ENCODE measurements at regions not wholly inside any gene's neighbourhood (a gene's known extent, or its start where the extent isn't known, plus 50 kb on each side); places are given as distances from the start of the nearest gene placed in this dataset.

DNA sequence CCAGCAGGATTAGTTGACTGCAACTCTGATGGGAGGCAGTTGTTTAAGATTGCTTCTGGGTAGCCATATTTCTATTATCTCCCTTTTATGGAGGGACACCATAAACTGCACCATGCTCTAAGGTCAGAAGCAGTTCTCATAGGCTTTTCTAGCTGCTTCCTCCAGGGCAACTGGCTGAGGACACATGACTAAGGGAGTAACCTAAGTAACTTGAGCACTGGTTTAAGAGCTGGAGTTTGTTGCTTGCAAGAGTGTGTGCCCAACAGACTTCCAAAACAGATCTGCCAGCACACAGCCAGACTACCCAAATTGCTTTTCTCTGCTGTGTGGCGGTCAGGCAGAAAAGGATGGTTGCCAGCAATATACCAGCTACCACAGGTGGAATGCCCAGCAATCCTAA is 111.2 kb upstream of the LHX8 start:
- Mint-ChIP-seq H3K27ac (ENCODE audit: unreplicated experiment) (no peak overlapping the region), H3K36me3 (ENCODE audit: low read depth, unreplicated experiment) (no peaks in the 10 kb centered on the region), H3K27me3 (ENCODE audit: unreplicated experiment) (no peaks in the 10 kb centered on the region), H3K9me3 (ENCODE audit: unreplicated experiment) (no peaks in the 10 kb centered on the region), H3K4me1 (ENCODE audit: unreplicated experiment) (no peaks in the 10 kb centered on the region), H3K4me3 (ENCODE audit: unreplicated experiment) (no peak overlapping the region)
- no peak for DNase-seq (ENCODE audit: low spot score)
- TF ChIP-seq, protein P1, sequence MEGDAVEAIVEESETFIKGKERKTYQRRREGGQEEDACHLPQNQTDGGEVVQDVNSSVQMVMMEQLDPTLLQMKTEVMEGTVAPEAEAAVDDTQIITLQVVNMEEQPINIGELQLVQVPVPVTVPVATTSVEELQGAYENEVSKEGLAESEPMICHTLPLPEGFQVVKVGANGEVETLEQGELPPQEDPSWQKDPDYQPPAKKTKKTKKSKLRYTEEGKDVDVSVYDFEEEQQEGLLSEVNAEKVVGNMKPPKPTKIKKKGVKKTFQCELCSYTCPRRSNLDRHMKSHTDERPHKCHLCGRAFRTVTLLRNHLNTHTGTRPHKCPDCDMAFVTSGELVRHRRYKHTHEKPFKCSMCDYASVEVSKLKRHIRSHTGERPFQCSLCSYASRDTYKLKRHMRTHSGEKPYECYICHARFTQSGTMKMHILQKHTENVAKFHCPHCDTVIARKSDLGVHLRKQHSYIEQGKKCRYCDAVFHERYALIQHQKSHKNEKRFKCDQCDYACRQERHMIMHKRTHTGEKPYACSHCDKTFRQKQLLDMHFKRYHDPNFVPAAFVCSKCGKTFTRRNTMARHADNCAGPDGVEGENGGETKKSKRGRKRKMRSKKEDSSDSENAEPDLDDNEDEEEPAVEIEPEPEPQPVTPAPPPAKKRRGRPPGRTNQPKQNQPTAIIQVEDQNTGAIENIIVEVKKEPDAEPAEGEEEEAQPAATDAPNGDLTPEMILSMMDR (IDR thresholded peaks at IDR 0.05; ENCODE audit: unreplicated experiment) = no peak

DNA sequence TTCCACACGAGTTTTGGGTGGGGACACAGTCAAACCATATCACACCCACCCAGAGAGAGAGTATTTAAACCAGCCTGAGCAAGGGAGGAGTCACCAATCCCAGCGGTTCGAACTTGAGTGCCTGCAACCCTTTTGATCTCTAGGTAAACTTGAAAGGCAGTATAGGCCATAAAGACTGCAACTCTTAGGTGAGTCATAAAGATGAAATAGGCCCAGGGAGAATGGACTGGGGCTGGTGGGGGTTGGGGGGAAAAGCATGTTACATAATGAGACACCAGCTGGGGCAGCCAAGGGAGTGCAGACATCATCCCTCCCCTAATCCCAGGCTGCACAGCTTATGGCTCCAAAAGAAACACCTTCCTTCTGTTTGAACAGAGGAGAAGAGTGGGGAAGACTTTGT is 99.8 kb upstream of the LHX8 start:
- Mint-ChIP-seq H3K36me3 (ENCODE audit: low read depth, unreplicated experiment) (peaks cover 4% of the 10 kb centered on the region), H3K4me3 (ENCODE audit: unreplicated experiment) (no peak overlapping the region), H3K4me1 (ENCODE audit: unreplicated experiment) (no peaks in the 10 kb centered on the region), H3K9me3 (ENCODE audit: unreplicated experiment) (peaks cover 4% of the 10 kb centered on the region), H3K27me3 (ENCODE audit: unreplicated experiment) (peaks cover 1% of the 10 kb centered on the region), H3K27ac (ENCODE audit: unreplicated experiment) (peak overlapping the region; percentile 53)
- TF ChIP-seq, protein P1 (IDR thresholded peaks at IDR 0.05; ENCODE audit: unreplicated experiment) = no peak
- no peak for DNase-seq (ENCODE audit: low spot score)

DNA sequence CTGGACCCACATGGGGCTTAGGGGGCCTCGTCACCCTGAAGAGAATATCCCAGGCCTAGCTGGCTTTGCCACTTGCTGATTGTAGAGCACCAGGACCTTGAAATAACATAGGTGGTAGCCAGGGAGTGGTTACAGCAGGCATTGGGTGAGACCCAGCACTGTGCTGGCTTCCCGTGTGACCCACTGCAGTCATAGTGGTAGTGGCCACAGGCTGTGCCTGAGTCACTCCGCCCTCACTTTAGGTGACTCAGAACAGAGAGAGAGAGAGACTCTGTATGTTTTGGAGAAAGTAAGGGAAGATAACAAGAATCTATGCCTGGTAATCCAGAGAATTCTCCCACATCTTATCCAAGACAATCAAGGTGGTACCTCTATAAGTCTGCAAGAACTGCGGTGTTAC is 98.7 kb upstream of the LHX8 start:
- TF ChIP-seq, protein P1 (IDR thresholded peaks at IDR 0.05; ENCODE audit: unreplicated experiment) = no peak
- DNase-seq (ENCODE audit: low spot score) = no peak
- Mint-ChIP-seq H3K4me3 (ENCODE audit: unreplicated experiment) (no peak overlapping the region), H3K4me1 (ENCODE audit: unreplicated experiment) (no peaks in the 10 kb centered on the region), H3K27me3 (ENCODE audit: unreplicated experiment) (peaks cover 3% of the 10 kb centered on the region), H3K36me3 (ENCODE audit: low read depth, unreplicated experiment) (peaks cover 7% of the 10 kb centered on the region), H3K9me3 (ENCODE audit: unreplicated experiment) (peaks cover 7% of the 10 kb centered on the region), H3K27ac (ENCODE audit: unreplicated experiment) (no peak overlapping the region)

DNA sequence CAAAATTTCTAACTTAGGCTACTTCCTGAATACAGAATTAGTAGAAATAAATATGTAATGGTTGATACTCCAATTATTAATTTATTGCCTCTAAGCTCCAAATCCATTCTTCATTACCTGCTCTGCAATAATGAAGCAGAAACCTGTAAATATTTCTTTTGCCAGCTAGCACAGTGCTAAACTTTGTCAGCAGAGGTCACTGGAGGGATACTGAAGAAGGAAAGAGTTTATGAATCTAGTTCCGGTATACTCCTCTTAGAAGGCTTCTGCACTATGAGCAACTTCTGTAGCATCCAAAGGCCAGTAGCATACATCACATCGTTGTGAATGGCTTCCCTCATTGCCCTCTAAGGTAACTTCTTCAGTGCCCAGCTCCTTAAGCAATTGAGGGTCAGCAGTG is 81.0 kb upstream of the LHX8 start:
- DNase-seq (ENCODE audit: low spot score) = no peak
- Mint-ChIP-seq H3K27ac (ENCODE audit: unreplicated experiment) (no peak overlapping the region), H3K27me3 (ENCODE audit: unreplicated experiment) (no peaks in the 10 kb centered on the region)

DNA sequence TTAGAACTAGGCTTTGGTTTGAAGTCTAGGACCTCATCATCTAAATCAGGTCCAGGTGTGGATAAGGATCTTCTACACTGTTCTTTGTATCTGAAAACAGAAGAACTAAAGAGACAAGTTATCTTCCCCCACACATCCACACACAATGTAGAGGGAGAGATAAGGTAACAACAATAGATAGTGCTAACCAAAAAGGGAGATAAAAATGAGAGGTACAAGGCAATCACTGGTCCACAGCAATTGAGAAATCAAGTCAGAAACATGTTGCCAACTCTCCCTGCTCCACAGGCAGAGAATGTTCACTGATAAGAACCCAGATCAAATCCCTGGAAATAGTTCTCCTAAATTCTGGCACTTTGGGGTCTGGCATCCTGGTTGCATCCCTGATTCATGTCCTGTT is 75.8 kb upstream of the LHX8 start:
- Mint-ChIP-seq H3K36me3 (ENCODE audit: low read depth, unreplicated experiment) (no peaks in the 10 kb centered on the region), H3K27ac (ENCODE audit: unreplicated experiment) (no peak overlapping the region), H3K27me3 (ENCODE audit: unreplicated experiment) (no peaks in the 10 kb centered on the region), H3K4me3 (ENCODE audit: unreplicated experiment) (no peak overlapping the region), H3K9me3 (ENCODE audit: unreplicated experiment) (no peaks in the 10 kb centered on the region), H3K4me1 (ENCODE audit: unreplicated experiment) (no peaks in the 10 kb centered on the region)
- no peak for DNase-seq (ENCODE audit: low spot score)
- TF ChIP-seq, protein P1 (IDR thresholded peaks at IDR 0.05; ENCODE audit: unreplicated experiment) = no peak

More for the DNA sequence above, 81.0 kb upstream of the LHX8 start:
- TF ChIP-seq, protein P1 (IDR thresholded peaks at IDR 0.05; ENCODE audit: unreplicated experiment) = no peak
- H3K9me3 Mint-ChIP-seq (ENCODE audit: unreplicated experiment) = no peaks in the 10 kb centered on the region
- H3K4me1 Mint-ChIP-seq (ENCODE audit: unreplicated experiment) = no peaks in the 10 kb centered on the region
- H3K36me3 Mint-ChIP-seq (ENCODE audit: low read depth, unreplicated experiment) = no peaks in the 10 kb centered on the region
- no peak overlapping the region for H3K4me3 Mint-ChIP-seq (ENCODE audit: unreplicated experiment)

Data from endothelial cell (in vitro differentiated cells).